Dendritic cell treated with granulocyte-macrophage colony-stimulating factor and Interleukin-4, amounts not matched to agents 40 ng/mL and 50 ng/mL, for 4 days (primary cell): ENCODE measurements at regions not wholly inside any gene's neighbourhood (a gene's known extent, or its start where the extent isn't known, plus 50 kb on each side); places are given as distances from the start of the nearest gene placed in this dataset.

Experiments
- H3K27ac Mint-ChIP-seq: one replicate; pipeline ENCODE4 v1.8.0; 2022; ENCODE audit warnings: mild to moderate bottlenecking, mixed read lengths
- H3K27me3 Mint-ChIP-seq: one replicate; pipeline ENCODE4 v1.8.0; 2022; ENCODE audit warnings: mild to moderate bottlenecking, mixed read lengths
- H3K36me3 Mint-ChIP-seq: one replicate; pipeline ENCODE4 v1.8.0; 2022; ENCODE audit warnings: low read depth, mixed read lengths
- H3K4me1 Mint-ChIP-seq: one replicate; pipeline ENCODE4 v1.8.0; 2022; ENCODE audit warnings: low read depth, mixed read lengths
- H3K4me3 Mint-ChIP-seq: one replicate; pipeline ENCODE4 v1.8.0; 2022; ENCODE audit warnings: mild to moderate bottlenecking, moderate library complexity, mixed read lengths
- H3K9me3 Mint-ChIP-seq: one replicate; pipeline ENCODE4 v1.8.0; 2022; ENCODE audit warnings: mixed read lengths
- intact Hi-C: fragments of 100-400 bp; cut with micrococcal nuclease; formaldehyde crosslinking; loops from one replicate; pipeline ENCODE4 v1.15.0; 2022

GRCh38 chrX:114152801-114153200, 431.1 kb upstream of the HTR2C start:
- no peaks in the 10 kb centered on the region for H3K27me3 Mint-ChIP-seq
- no peak overlapping the region for H3K4me3 Mint-ChIP-seq
- intact Hi-C loops = no loop called here
- H3K4me1 Mint-ChIP-seq = no peaks in the 10 kb centered on the region
- no peaks in the 10 kb centered on the region for H3K36me3 Mint-ChIP-seq
- H3K27ac Mint-ChIP-seq = no peak overlapping the region
- H3K9me3 Mint-ChIP-seq = no peaks in the 10 kb centered on the region

GRCh38 chrX:114152130-114152529, 431.8 kb upstream of the HTR2C start:
- no peaks in the 10 kb centered on the region for H3K9me3 Mint-ChIP-seq
- H3K36me3 Mint-ChIP-seq = no peaks in the 10 kb centered on the region
- H3K4me1 Mint-ChIP-seq = no peaks in the 10 kb centered on the region
- no peaks in the 10 kb centered on the region for H3K27me3 Mint-ChIP-seq
- no peak overlapping the region for H3K4me3 Mint-ChIP-seq
- intact Hi-C loops = no loop called here
- no peak overlapping the region for H3K27ac Mint-ChIP-seq

- no peaks in the 10 kb centered on the region for H3K36me3 Mint-ChIP-seq
- no peaks in the 10 kb centered on the region for H3K9me3 Mint-ChIP-seq
- no peak overlapping the region for H3K4me3 Mint-ChIP-seq
- H3K27me3 Mint-ChIP-seq = no peaks in the 10 kb centered on the region
- H3K27ac Mint-ChIP-seq = no peak overlapping the region
- intact Hi-C loops = no loop called here
- no peaks in the 10 kb centered on the region for H3K4me1 Mint-ChIP-seq
Measured at GRCh38 chrX:114134465-114134864, 449.4 kb upstream of the HTR2C start.

GRCh38 chrX:114127411-114128025, 456.4 kb upstream of the HTR2C start:
- peaks cover 12% of the 10 kb centered on the region for H3K9me3 Mint-ChIP-seq
- intact Hi-C loops = no loop called here
- H3K36me3 Mint-ChIP-seq = no peaks in the 10 kb centered on the region

GRCh38 chrX:114127005-114127404, 456.9 kb upstream of the HTR2C start:
- no peaks in the 10 kb centered on the region for H3K27me3 Mint-ChIP-seq
- H3K4me1 Mint-ChIP-seq = no peaks in the 10 kb centered on the region
- H3K4me3 Mint-ChIP-seq = no peak overlapping the region
- intact Hi-C loops = no loop called here
- H3K27ac Mint-ChIP-seq = no peak overlapping the region
- H3K36me3 Mint-ChIP-seq = no peaks in the 10 kb centered on the region
- H3K9me3 Mint-ChIP-seq = peaks cover 12% of the 10 kb centered on the region

More at GRCh38 chrX:114127411-114128025, 456.4 kb upstream of the HTR2C start:
- Mint-ChIP-seq H3K4me3 (no peak overlapping the region), H3K4me1 (no peaks in the 10 kb centered on the region), H3K27me3 (no peaks in the 10 kb centered on the region), H3K27ac (no peak overlapping the region)

GRCh38 chrX:114101081-114101480, 482.8 kb upstream of the HTR2C start:
- H3K4me1 Mint-ChIP-seq = no peaks in the 10 kb centered on the region
- H3K9me3 Mint-ChIP-seq = no peaks in the 10 kb centered on the region
- no peak overlapping the region for H3K4me3 Mint-ChIP-seq
- no peaks in the 10 kb centered on the region for H3K36me3 Mint-ChIP-seq
- no peak overlapping the region for H3K27ac Mint-ChIP-seq
- H3K27me3 Mint-ChIP-seq = no peaks in the 10 kb centered on the region
- intact Hi-C loops = no loop called here

GRCh38 chrX:114097866-114098265, 486.0 kb upstream of the HTR2C start:
- Mint-ChIP-seq H3K27me3 (peaks cover 1% of the 10 kb centered on the region), H3K4me3 (no peak overlapping the region), H3K27ac (no peak overlapping the region), H3K4me1 (no peaks in the 10 kb centered on the region), H3K9me3 (no peaks in the 10 kb centered on the region), H3K36me3 (no peaks in the 10 kb centered on the region)
- intact Hi-C loops = no loop called here

- Mint-ChIP-seq H3K4me1 (no peaks in the 10 kb centered on the region), H3K27ac (no peak overlapping the region), H3K27me3 (peaks cover 1% of the 10 kb centered on the region), H3K9me3 (no peaks in the 10 kb centered on the region), H3K36me3 (no peaks in the 10 kb centered on the region), H3K4me3 (no peak overlapping the region)
- intact Hi-C loops = no loop called here
Measured at GRCh38 chrX:114097427-114097826, 486.5 kb upstream of the HTR2C start.

- no peaks in the 10 kb centered on the region for H3K36me3 Mint-ChIP-seq
- intact Hi-C loops = no loop called here
- H3K27me3 Mint-ChIP-seq = peaks cover 1% of the 10 kb centered on the region
- no peaks in the 10 kb centered on the region for H3K4me1 Mint-ChIP-seq
- no peak overlapping the region for H3K27ac Mint-ChIP-seq
- H3K9me3 Mint-ChIP-seq = no peaks in the 10 kb centered on the region
- no peak overlapping the region for H3K4me3 Mint-ChIP-seq
Measured at GRCh38 chrX:114095789-114096188, 488.1 kb upstream of the HTR2C start.

GRCh38 chrX:114087543-114087942, 496.3 kb upstream of the HTR2C start:
- intact Hi-C loops = no loop called here
- H3K4me3 Mint-ChIP-seq = no peak overlapping the region
- no peaks in the 10 kb centered on the region for H3K27me3 Mint-ChIP-seq
- H3K4me1 Mint-ChIP-seq = no peaks in the 10 kb centered on the region
- H3K27ac Mint-ChIP-seq = no peak overlapping the region
- H3K36me3 Mint-ChIP-seq = no peaks in the 10 kb centered on the region
- H3K9me3 Mint-ChIP-seq = peaks cover 18% of the 10 kb centered on the region

- Mint-ChIP-seq H3K9me3 (no peaks in the 10 kb centered on the region), H3K27me3 (no peaks in the 10 kb centered on the region), H3K4me1 (no peaks in the 10 kb centered on the region), H3K27ac (no peak overlapping the region), H3K4me3 (no peak overlapping the region), H3K36me3 (no peaks in the 10 kb centered on the region)
- intact Hi-C loops = no loop called here
Measured at GRCh38 chrX:114077773-114078172, 506.1 kb upstream of the HTR2C start.

GRCh38 chrX:114075073-114075673, 508.7 kb upstream of the HTR2C start:
- no peaks in the 10 kb centered on the region for H3K36me3 Mint-ChIP-seq
- H3K27ac Mint-ChIP-seq = no peak overlapping the region
- intact Hi-C loops = loop anchor here (1.0 kb wide), 1 partner anchor 146 kb away; no protein-coding TSS in a partner anchor
- H3K27me3 Mint-ChIP-seq = no peaks in the 10 kb centered on the region
- H3K9me3 Mint-ChIP-seq = no peaks in the 10 kb centered on the region
- H3K4me1 Mint-ChIP-seq = no peaks in the 10 kb centered on the region
- no peak overlapping the region for H3K4me3 Mint-ChIP-seq

- H3K4me3 Mint-ChIP-seq = no peak overlapping the region
Measured at GRCh38 chrX:114073926-114074325, 510.0 kb upstream of the HTR2C start.

GRCh38 chrX:114071412-114071811, 512.5 kb upstream of the HTR2C start:
- Mint-ChIP-seq H3K4me3 (no peak overlapping the region), H3K36me3 (no peaks in the 10 kb centered on the region)
- intact Hi-C loops = no loop called here

More at GRCh38 chrX:114073926-114074325, 510.0 kb upstream of the HTR2C start:
- Mint-ChIP-seq H3K4me1 (no peaks in the 10 kb centered on the region), H3K36me3 (no peaks in the 10 kb centered on the region), H3K27me3 (no peaks in the 10 kb centered on the region), H3K27ac (no peak overlapping the region), H3K9me3 (no peaks in the 10 kb centered on the region)
- intact Hi-C loops = no loop called here

More at GRCh38 chrX:114071412-114071811, 512.5 kb upstream of the HTR2C start:
- Mint-ChIP-seq H3K4me1 (no peaks in the 10 kb centered on the region), H3K9me3 (no peaks in the 10 kb centered on the region), H3K27me3 (no peaks in the 10 kb centered on the region), H3K27ac (no peak overlapping the region)
